ENCODE measurements at regions not wholly inside any gene's neighbourhood (a gene's known extent, or its start where the extent isn't known, plus 50 kb on each side); places are given as distances from the start of the nearest gene placed in this dataset.

DNA sequence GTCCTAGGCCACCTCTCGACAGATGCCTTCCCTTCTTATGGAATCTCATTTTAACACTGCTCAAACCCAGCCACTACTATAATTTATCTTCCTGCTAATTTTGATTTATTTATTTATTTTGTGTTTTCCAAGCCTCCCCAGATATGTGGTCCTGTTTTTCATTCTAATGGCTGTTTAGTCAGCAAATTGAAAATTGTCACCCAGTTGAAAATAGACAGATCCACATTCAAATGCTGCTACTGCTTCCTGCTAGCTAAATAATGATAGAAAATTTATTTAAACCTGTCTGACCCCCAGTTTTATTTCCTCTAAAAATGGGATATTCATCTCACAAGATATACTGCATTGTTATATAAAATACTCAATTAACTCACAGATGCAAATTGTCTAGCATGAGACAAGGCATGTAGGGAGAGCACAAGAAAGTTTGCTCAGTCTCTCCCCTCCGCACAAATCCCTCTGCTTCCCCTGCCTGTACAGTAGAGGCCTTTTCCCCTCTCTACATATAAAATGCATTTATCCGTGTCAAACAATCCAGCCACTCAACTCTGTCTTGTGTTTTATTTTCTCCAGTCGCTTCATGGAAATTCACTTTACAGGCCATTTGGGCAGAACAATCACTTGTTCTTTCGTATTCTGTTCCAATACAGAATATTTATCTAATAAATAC lies 389.9 kb downstream of the SOX11 start:
- Histone ChIP-seq H3K4me3 (peak overlapping the region in 2 of 3 donors; percentile 32 to 36), H3K9me3 (no peaks in the 10 kb centered on the region), H3K36me3 (no peaks in the 10 kb centered on the region), H3K27me3 (no peaks in the 10 kb centered on the region), H3K4me1 (no peaks in the 10 kb centered on the region), H3K27ac (no peak overlapping the region)
- TF ChIP-seq, protein P1, sequence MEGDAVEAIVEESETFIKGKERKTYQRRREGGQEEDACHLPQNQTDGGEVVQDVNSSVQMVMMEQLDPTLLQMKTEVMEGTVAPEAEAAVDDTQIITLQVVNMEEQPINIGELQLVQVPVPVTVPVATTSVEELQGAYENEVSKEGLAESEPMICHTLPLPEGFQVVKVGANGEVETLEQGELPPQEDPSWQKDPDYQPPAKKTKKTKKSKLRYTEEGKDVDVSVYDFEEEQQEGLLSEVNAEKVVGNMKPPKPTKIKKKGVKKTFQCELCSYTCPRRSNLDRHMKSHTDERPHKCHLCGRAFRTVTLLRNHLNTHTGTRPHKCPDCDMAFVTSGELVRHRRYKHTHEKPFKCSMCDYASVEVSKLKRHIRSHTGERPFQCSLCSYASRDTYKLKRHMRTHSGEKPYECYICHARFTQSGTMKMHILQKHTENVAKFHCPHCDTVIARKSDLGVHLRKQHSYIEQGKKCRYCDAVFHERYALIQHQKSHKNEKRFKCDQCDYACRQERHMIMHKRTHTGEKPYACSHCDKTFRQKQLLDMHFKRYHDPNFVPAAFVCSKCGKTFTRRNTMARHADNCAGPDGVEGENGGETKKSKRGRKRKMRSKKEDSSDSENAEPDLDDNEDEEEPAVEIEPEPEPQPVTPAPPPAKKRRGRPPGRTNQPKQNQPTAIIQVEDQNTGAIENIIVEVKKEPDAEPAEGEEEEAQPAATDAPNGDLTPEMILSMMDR (IDR thresholded peaks at IDR 0.05): no peak
- no peak for TF ChIP-seq POLR2A (IDR thresholded peaks at IDR 0.05)
- WGBS (ENCODE audit: insufficient coverage, low coverage, low lambda C conversion rate, missing lambda C conversion rate): 76% methylated on average over 5 of the region's 5 CpGs
- ATAC-seq (no peak), DNase-seq (no peak)
- intact Hi-C loops (cut with DNase I): no loop called here

DNA sequence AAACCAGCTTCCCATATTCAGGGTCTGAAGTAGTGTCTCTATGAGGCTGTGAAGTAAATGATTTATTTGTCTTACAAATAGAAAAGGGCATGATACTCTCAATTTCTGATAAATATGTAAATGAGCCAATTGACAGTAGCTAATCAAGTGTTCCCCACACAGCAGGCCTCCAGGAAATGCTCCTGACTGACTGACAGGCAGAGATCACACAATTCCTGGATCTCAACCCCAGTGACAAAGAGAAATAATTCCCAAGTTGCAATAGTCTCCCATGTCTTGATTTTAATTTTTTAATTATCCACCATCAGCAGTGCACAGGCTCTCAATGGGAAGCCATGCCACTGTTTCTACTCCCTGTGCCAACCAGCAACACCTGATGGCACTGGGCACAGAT lies 390.4 kb downstream of the SOX11 start:
- H3K36me3 ChIP-seq: no peaks in the 10 kb centered on the region
- no peaks in the 10 kb centered on the region for H3K4me1 ChIP-seq
- no peak for DNase-seq
- no peak for TF ChIP-seq POLR2A (IDR thresholded peaks at IDR 0.05)
- TF ChIP-seq, protein P1 (IDR thresholded peaks at IDR 0.05): no peak
- intact Hi-C loops (cut with DNase I): no loop called here
- no peak overlapping the region for H3K4me3 ChIP-seq
- no peaks in the 10 kb centered on the region for H3K9me3 ChIP-seq
- no peak overlapping the region for H3K27ac ChIP-seq
- no peaks in the 10 kb centered on the region for H3K27me3 ChIP-seq
- no peak for ATAC-seq

DNA sequence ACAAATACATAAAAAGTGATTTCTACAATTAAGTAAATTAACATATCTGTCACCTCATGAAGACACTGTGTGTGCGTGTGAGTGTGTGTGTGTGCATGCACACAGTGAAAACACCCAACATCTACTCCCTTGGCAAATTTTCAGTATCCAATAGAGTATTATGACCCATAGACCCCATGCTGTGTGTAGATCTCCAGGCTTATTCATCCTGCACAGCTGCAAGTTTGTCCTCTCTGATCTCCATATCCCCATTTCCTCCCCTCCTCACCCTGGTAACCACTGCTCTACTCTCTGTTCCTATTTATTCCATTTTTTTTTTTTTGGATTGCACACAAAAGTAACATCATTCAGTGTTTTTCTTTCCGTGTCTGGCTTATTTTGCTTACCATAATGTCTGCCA lies 391.0 kb downstream of the SOX11 start:
- Histone ChIP-seq H3K4me3 (no peak overlapping the region), H3K9me3 (no peaks in the 10 kb centered on the region), H3K4me1 (no peaks in the 10 kb centered on the region), H3K27ac (no peak overlapping the region), H3K27me3 (no peaks in the 10 kb centered on the region), H3K36me3 (no peaks in the 10 kb centered on the region)
- ATAC-seq (no peak), DNase-seq (no peak)
- no peak for TF ChIP-seq POLR2A (IDR thresholded peaks at IDR 0.05)
- TF ChIP-seq, protein P1 (IDR thresholded peaks at IDR 0.05): no peak
- intact Hi-C loops (cut with DNase I): no loop called here
- WGBS (ENCODE audit: insufficient coverage, low coverage, low lambda C conversion rate, missing lambda C conversion rate): 40% methylated on average over 2 of the region's 2 CpGs

DNA sequence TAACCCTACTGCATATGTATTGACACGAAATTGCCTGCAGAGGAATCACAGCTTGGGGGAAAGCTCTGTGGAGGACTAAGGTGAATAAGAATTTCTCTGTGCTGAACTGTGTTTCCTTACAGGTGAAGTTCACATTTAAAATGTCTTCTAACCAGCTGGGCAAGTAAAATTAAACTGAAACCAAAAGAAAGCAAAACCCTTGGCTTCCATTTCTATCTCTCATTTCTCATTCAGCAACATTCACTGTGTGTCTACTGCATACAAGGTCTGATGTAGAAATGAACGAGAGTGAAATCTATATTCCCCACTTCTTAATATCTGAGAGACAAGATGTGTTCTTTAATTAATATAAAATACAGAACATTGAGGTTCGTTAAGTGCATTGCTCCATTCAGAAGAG lies 397.3 kb downstream of the SOX11 start:
- DNase-seq (no peak), ATAC-seq (no peak)
- Histone ChIP-seq H3K27ac (no peak overlapping the region), H3K4me1 (no peaks in the 10 kb centered on the region), H3K9me3 (no peaks in the 10 kb centered on the region), H3K36me3 (no peaks in the 10 kb centered on the region), H3K27me3 (no peaks in the 10 kb centered on the region), H3K4me3 (no peak overlapping the region)
- intact Hi-C loops (cut with DNase I): no loop called here
- WGBS (ENCODE audit: insufficient coverage, low coverage, low lambda C conversion rate, missing lambda C conversion rate): 33% methylated on average over 3 of the region's 3 CpGs
- TF ChIP-seq, protein P1 (IDR thresholded peaks at IDR 0.05): no peak
- no peak for TF ChIP-seq POLR2A (IDR thresholded peaks at IDR 0.05)

DNA sequence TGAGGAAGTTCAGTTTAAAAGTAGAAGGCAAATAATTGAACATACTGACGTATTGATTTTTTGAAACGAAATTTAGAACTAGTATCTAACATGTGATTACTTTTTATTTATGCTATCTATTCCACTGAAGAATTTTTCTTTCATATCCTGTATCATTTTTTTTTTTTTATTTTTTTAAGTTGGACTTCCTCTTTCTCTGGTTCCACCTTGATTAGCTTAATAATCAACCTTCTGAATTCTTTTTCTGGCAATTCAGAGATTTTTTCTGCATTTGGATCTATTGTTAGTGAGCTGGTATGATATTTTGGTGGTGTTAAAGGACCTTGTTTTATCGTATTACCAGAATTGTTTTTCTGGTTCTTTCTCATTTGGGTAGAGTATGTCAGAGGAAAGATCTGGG lies 411.2 kb downstream of the SOX11 start:
- Histone ChIP-seq H3K27me3 (no peaks in the 10 kb centered on the region), H3K4me3 (no peak overlapping the region), H3K4me1 (no peaks in the 10 kb centered on the region), H3K9me3 (no peaks in the 10 kb centered on the region), H3K36me3 (no peaks in the 10 kb centered on the region), H3K27ac (no peak overlapping the region)
- WGBS (ENCODE audit: insufficient coverage, low coverage, low lambda C conversion rate, missing lambda C conversion rate): 55% methylated on average over 3 of the region's 3 CpGs
- TF ChIP-seq POLR2A (IDR thresholded peaks at IDR 0.05): no peak
- TF ChIP-seq, protein P1 (IDR thresholded peaks at IDR 0.05): no peak
- intact Hi-C loops (cut with DNase I): no loop called here
- ATAC-seq: no peak
- DNase-seq: no peak

Measured in right lobe of liver (tissue), 6 donors.